ENCODE measurements at regions not wholly inside any gene's neighbourhood (a gene's known extent, or its start where the extent isn't known, plus 50 kb on each side); places are given as distances from the start of the nearest gene placed in this dataset.

- H3K4me3 ChIP-seq (ENCODE audit: low read depth in 2 of 2, low read length in 2 of 2): no peak overlapping the region
- intact Hi-C loops (cut with micrococcal nuclease; ENCODE audit: unreplicated experiment) (no loop called here), in situ Hi-C loops (cut with HindIII; ENCODE audit: low pct_unique_long_range_greater_than_20kb, low sequenced_read_pairs) (no loop called here)
- H3K9me3 ChIP-seq (ENCODE audit: control insufficient read depth, insufficient read depth, low read depth, low read length): no peaks in the 10 kb centered on the region
- H3K27me3 ChIP-seq (ENCODE audit: control insufficient read depth, insufficient read depth, low read length): no peaks in the 10 kb centered on the region
- no peak for TF ChIP-seq POLR2AphosphoS5 (IDR thresholded peaks at IDR 0.05; ENCODE audit: low read depth, low read length)
- no peak for TF ChIP-seq REST (IDR thresholded peaks at IDR 0.05; ENCODE audit: insufficient read depth in 1 of 2, low read depth in 2 of 2, low read length in 1 of 2)
- TF ChIP-seq CTCF (IDR thresholded peaks at IDR 0.05): no peak
- no peaks in the 10 kb centered on the region for H3K36me3 ChIP-seq (ENCODE audit: control insufficient read depth, insufficient read depth, low read length)
- no peak overlapping the region for H3K27ac ChIP-seq (ENCODE audit: low read length)
- ATAC-seq (no peak), DNase-seq (ENCODE audit: low read depth, low spot score) (no peak)
- BruUV-seq (replicated peaks): no TSS peak
- ChIA-PET CTCF (no interaction called here), POLR2A (no interaction called here)
- no peaks in the 10 kb centered on the region for H3K4me1 ChIP-seq (ENCODE audit: control insufficient read depth, insufficient read depth, low read length)
These were observed 301.4 kb upstream of the ADAMTS5 start for GRCh38 chr21:27268290-27268689.

GRCh38 chr21:27265949-27266348 is 299.1 kb upstream of the ADAMTS5 start:
- TF ChIP-seq SIN3A (IDR thresholded peaks at IDR 0.05; ENCODE audit: borderline replicate concordance, insufficient read depth, low read depth, low read length): no peak
- no peak for TF ChIP-seq TCF7L2 (IDR thresholded peaks at IDR 0.05; ENCODE audit: low read depth, low read length)
- no peak for TF ChIP-seq POLR2AphosphoS5 (IDR thresholded peaks at IDR 0.05; ENCODE audit: low read depth, low read length)
- TF ChIP-seq CTCF (IDR thresholded peaks at IDR 0.05): no peak
- TF ChIP-seq REST (IDR thresholded peaks at IDR 0.05; ENCODE audit: insufficient read depth in 1 of 2, low read depth in 2 of 2, low read length in 1 of 2): no peak
- intact Hi-C loops (cut with micrococcal nuclease; ENCODE audit: unreplicated experiment) (no loop called here), in situ Hi-C loops (cut with HindIII; ENCODE audit: low pct_unique_long_range_greater_than_20kb, low sequenced_read_pairs) (no loop called here)
- ChIA-PET POLR2A (no interaction called here), CTCF (no interaction called here)
- H3K4me1 ChIP-seq (ENCODE audit: control insufficient read depth, insufficient read depth, low read length): no peaks in the 10 kb centered on the region
- no peak overlapping the region for H3K4me3 ChIP-seq (ENCODE audit: low read depth in 2 of 2, low read length in 2 of 2)
- BruUV-seq (replicated peaks): no TSS peak
- no peak overlapping the region for H3K27ac ChIP-seq (ENCODE audit: low read length)
- H3K27me3 ChIP-seq (ENCODE audit: control insufficient read depth, insufficient read depth, low read length): no peaks in the 10 kb centered on the region
- DNase-seq (ENCODE audit: low read depth, low spot score): no peak
- H3K9me3 ChIP-seq (ENCODE audit: control insufficient read depth, insufficient read depth, low read depth, low read length): no peaks in the 10 kb centered on the region
- H3K36me3 ChIP-seq (ENCODE audit: control insufficient read depth, insufficient read depth, low read length): no peaks in the 10 kb centered on the region
- no peak for ATAC-seq
